MM.1S (cell line): ENCODE measurements at regions not wholly inside any gene's neighbourhood (a gene's known extent, or its start where the extent isn't known, plus 50 kb on each side); places are given as distances from the start of the nearest gene placed in this dataset.

Experiments used
- CTCF ChIP-seq: fragments of 300-600 bp; sonication (generic); IDR thresholded peaks from 2 replicates; pipeline ENCODE4 v1.5.1; 2016; ENCODE audit warnings: antibody characterized with exemption, low read length, mixed read lengths
- EZH2phosphoT487 ChIP-seq: fragments of 300-600 bp; sonication (generic); IDR thresholded peaks from 2 replicates; pipeline ENCODE4 v1.6.1; 2018; ENCODE audit warnings: antibody characterized with exemption, low read length

DNA sequence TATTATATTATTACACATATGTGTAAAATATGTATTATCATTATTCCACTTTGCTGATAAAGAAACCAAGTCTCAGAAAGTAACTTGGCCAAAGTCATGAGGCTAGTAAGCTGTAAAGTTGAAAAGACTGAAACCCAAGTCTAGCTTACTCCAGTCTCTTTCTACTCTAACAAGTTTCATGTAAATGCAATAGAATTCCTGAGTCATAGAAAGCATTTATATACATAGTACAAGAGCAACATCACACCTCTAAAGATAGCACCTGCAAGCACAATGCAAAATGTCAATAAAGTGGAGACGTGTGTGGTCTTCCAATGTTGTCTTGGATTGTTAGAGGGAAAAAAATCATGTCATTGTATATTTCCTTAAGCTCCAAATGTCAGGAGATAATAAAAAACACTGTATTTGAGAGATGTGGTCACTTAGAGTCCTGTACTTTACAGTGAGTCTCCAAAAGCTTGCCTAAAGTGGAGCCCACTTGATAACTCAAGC, 430.3 kb upstream of the NRP1 start:
- no peak for TF ChIP-seq CTCF
- TF ChIP-seq EZH2phosphoT487: no peak
